IMR-90 (cell line): ENCODE measurements at regions not wholly inside any gene's neighbourhood (a gene's known extent, or its start where the extent isn't known, plus 50 kb on each side); places are given as distances from the start of the nearest gene placed in this dataset.

Source experiments
- ATAC-seq: fragments of 200-7000 bp; cut with Tn5 transposase; 2 replicates; pipeline ENCODE4 v1.9.1; 2020; ENCODE audit warnings: low read depth, mild to moderate bottlenecking, moderate library complexity
- BruUV-seq: library from RNA; stranded (reverse); fragments of 400-500 nt; replicated peaks from 2 replicates; lab custom pipeline; 2021; lab: Mats Ljungman, UMichigan
- CTCF ChIA-PET: fragments of 300-600 bp; formaldehyde crosslinking; extraction: SDS; loops from one replicate; lab custom pipeline; 2021; ENCODE audit warnings: antibody characterized with exemption; lab: Yijun Ruan, JAX
- POLR2A ChIA-PET: fragments of 300-600 bp; sonication (Branson Sonifier 250); formaldehyde crosslinking; loops from one replicate; lab custom pipeline; 2022; ENCODE audit warnings: antibody characterized with exemption; ENCODE audit not compliant: unreplicated experiment; lab: Charles Lee
- DNase-seq: peaks from one replicate; pipeline ENCODE4 v3.0.0; 2013
- H2AFZ ChIP-seq: replicated peaks from 2 replicates; pipeline ENCODE3; 2013; ENCODE audit warnings: low read length, mild to moderate bottlenecking; ENCODE audit not compliant: poor library complexity
- H2AK5ac ChIP-seq: 2 replicates; pipeline ENCODE4 v1.6.1; 2013; ENCODE audit warnings: low read depth, low read length, inconsistent platforms
- H2AK9ac ChIP-seq: replicated peaks from 2 replicates; pipeline ENCODE3; 2013; ENCODE audit warnings: mild to moderate bottlenecking, low read depth, low read length, moderate library complexity; ENCODE audit not compliant: poor library complexity
- H2BK120ac ChIP-seq: 2 replicates; pipeline ENCODE4 v1.6.1; 2013; ENCODE audit warnings: low read depth, low read length, inconsistent platforms
- H2BK15ac ChIP-seq: 3 replicates; pipeline ENCODE4 v1.6.1; 2013; ENCODE audit warnings: low read depth, low read length, inconsistent platforms
- H2BK20ac ChIP-seq: 2 replicates; pipeline ENCODE4 v1.6.1; 2013; ENCODE audit warnings: low read depth, mild to moderate bottlenecking, inconsistent platforms, low read length, moderate library complexity
- H2BK5ac ChIP-seq: 2 replicates; pipeline ENCODE4 v1.6.1; 2013; ENCODE audit warnings: mild to moderate bottlenecking, low read depth, low read length, inconsistent platforms; ENCODE audit not compliant: poor library complexity, severe bottlenecking
- H3K14ac ChIP-seq: replicated peaks from 2 replicates; pipeline ENCODE4 v1.6.1; 2013; ENCODE audit warnings: low read depth, low read length, inconsistent platforms
- H3K18ac ChIP-seq: 2 replicates; pipeline ENCODE4 v1.6.1; 2013; ENCODE audit warnings: low read depth, low read length, control low read depth
- H3K23ac ChIP-seq: 2 replicates; pipeline ENCODE4 v1.6.1; 2013; ENCODE audit warnings: low read depth, low read length, inconsistent platforms
- H3K27ac ChIP-seq: 2 replicates; pipeline ENCODE4 v1.5.1; 2013; ENCODE audit warnings: mild to moderate bottlenecking, control low read depth, low read length; ENCODE audit not compliant: insufficient read depth
- H3K27me3 ChIP-seq: 2 replicates; pipeline ENCODE4 v1.6.1; 2013; ENCODE audit warnings: low read length; ENCODE audit not compliant: control insufficient read depth, insufficient read depth
- H3K36me3 ChIP-seq: 2 replicates; pipeline ENCODE4 v1.6.1; 2013; ENCODE audit warnings: low read length, mixed read lengths; ENCODE audit not compliant: control insufficient read depth, insufficient read depth
- H3K4ac ChIP-seq: 2 replicates; pipeline ENCODE4 v1.6.1; 2013; ENCODE audit warnings: low read depth, low read length, inconsistent platforms
- H3K4me1 ChIP-seq: 2 replicates; pipeline ENCODE4 v1.6.1; 2013; ENCODE audit warnings: low read length, mixed read lengths; ENCODE audit not compliant: control insufficient read depth, insufficient read depth
- H3K4me2 ChIP-seq: 2 replicates; pipeline ENCODE4 v1.6.1; 2013; ENCODE audit warnings: low read depth, mild to moderate bottlenecking, control low read depth, low read length, moderate library complexity
- H3K4me3 ChIP-seq: 2 replicates; pipeline ENCODE4 v1.5.1; 2013; ENCODE audit warnings: low read depth, mild to moderate bottlenecking, control low read depth, low read length, moderate library complexity; ENCODE audit not compliant: insufficient read depth
- H3K56ac ChIP-seq: 2 replicates; pipeline ENCODE4 v1.6.1; 2013; ENCODE audit warnings: low read length, inconsistent platforms; ENCODE audit not compliant: insufficient read depth; ENCODE audit errors: extremely low read depth
- H3K79me1 ChIP-seq, 2 experiments: 2 replicates each; pipeline ENCODE4 v1.6.1; 2013; ENCODE audit warnings: low read length in 2 of 2, inconsistent platforms in 1 of 2, low read depth in 1 of 2
- H3K9ac ChIP-seq: 2 replicates; pipeline ENCODE4 v1.6.1; 2013; ENCODE audit warnings: low read depth, low read length, control low read depth
- H3K9me1 ChIP-seq: 2 replicates; pipeline ENCODE4 v1.6.1; 2013; ENCODE audit warnings: low read length, inconsistent platforms; ENCODE audit not compliant: insufficient read depth
- H3K9me3 ChIP-seq: 2 replicates; pipeline ENCODE4 v1.6.1; 2013; ENCODE audit warnings: low read length; ENCODE audit not compliant: control insufficient read depth, insufficient read depth
- H4K20me1 ChIP-seq: 2 replicates; pipeline ENCODE4 v1.6.1; 2013; ENCODE audit warnings: low read length, inconsistent platforms; ENCODE audit not compliant: insufficient read depth
- H4K5ac ChIP-seq: 2 replicates; pipeline ENCODE4 v1.6.1; 2013; ENCODE audit warnings: mild to moderate bottlenecking, low read depth, low read length, control low read depth
- H4K8ac ChIP-seq, 2 experiments: 2 replicates each; pipeline ENCODE4 v1.6.1; 2013; ENCODE audit warnings: low read depth in 2 of 2, low read length in 2 of 2, control low read depth in 1 of 2, inconsistent platforms in 1 of 2
- H4K91ac ChIP-seq: 2 replicates; pipeline ENCODE4 v1.6.1; 2013; ENCODE audit warnings: low read depth, low read length, inconsistent platforms; ENCODE audit not compliant: insufficient read depth
- BHLHE40 ChIP-seq: fragments of 150-350 bp; IDR thresholded peaks from 2 replicates; pipeline ENCODE4 v1.6.1; 2016; ENCODE audit warnings: mild to moderate bottlenecking, low read depth, low read length
- CEBPB ChIP-seq: IDR thresholded peaks from 2 replicates; pipeline ENCODE4 v1.6.1; 2012; ENCODE audit warnings: low read depth, low read length, improper control_type of control experiment
- CHD1 ChIP-seq: IDR thresholded peaks from 2 replicates; pipeline ENCODE4 v1.6.1; 2012; ENCODE audit warnings: low read depth, low read length, improper control_type of control experiment
- CTCF ChIP-seq: conservative IDR thresholded peaks from 2 replicates; pipeline ENCODE4 v1.5.1; 2012; ENCODE audit warnings: mild to moderate bottlenecking, low read depth, low read length, improper control_type of control experiment
- ELK1 ChIP-seq: fragments of 150-350 bp; IDR thresholded peaks from 2 replicates; pipeline ENCODE4 v1.6.1; 2016; ENCODE audit warnings: low read depth, mild to moderate bottlenecking, low read length, moderate library complexity, borderline replicate concordance
- FOS ChIP-seq: fragments of 150-350 bp; IDR thresholded peaks from 2 replicates; pipeline ENCODE4 v1.6.1; 2016; ENCODE audit warnings: low read depth, low read length
- MAFK ChIP-seq: IDR thresholded peaks from 2 replicates; pipeline ENCODE4 v1.6.1; 2012; ENCODE audit warnings: low read depth, low read length, improper control_type of control experiment
- MAZ ChIP-seq: IDR thresholded peaks from 2 replicates; pipeline ENCODE4 v1.6.1; 2012; ENCODE audit warnings: low read depth, mild to moderate bottlenecking, low read length, improper control_type of control experiment, moderate library complexity, borderline replicate concordance
- MXI1 ChIP-seq: IDR thresholded peaks from 2 replicates; pipeline ENCODE4 v1.6.1; 2012; ENCODE audit warnings: low read depth, mild to moderate bottlenecking, low read length, moderate library complexity, borderline replicate concordance
- NFE2L2 ChIP-seq: fragments of 150-350 bp; IDR thresholded peaks from 2 replicates; pipeline ENCODE4 v1.6.1; 2016; ENCODE audit warnings: low read depth, mild to moderate bottlenecking, low read length
- POLR2A ChIP-seq: IDR thresholded peaks from 2 replicates; pipeline ENCODE4 v1.6.1; 2012; ENCODE audit warnings: mild to moderate bottlenecking, low read depth, low read length
- RAD21 ChIP-seq: IDR thresholded peaks from 2 replicates; pipeline ENCODE4 v1.6.1; 2012; ENCODE audit warnings: low read length, improper control_type of control experiment
- RCOR1 ChIP-seq: IDR thresholded peaks from 2 replicates; pipeline ENCODE4 v1.6.1; 2012; ENCODE audit warnings: mild to moderate bottlenecking, low read length, improper control_type of control experiment; ENCODE audit not compliant: insufficient replicate concordance
- RFX5 ChIP-seq: IDR thresholded peaks from 2 replicates; pipeline ENCODE4 v1.8.0; 2012; ENCODE audit warnings: low read depth, mild to moderate bottlenecking, low read length, moderate library complexity
- SMC3 ChIP-seq: fragments of 150-350 bp; IDR thresholded peaks from 2 replicates; pipeline ENCODE4 v1.6.1; 2016; ENCODE audit warnings: low read depth, mild to moderate bottlenecking, antibody characterized with exemption, low read length, moderate library complexity
- WGBS, 2 experiments: methylation state at CpG; one replicate each; pipeline versions ENCODE4 v1.1.5 to v1.1.7; 2013; ENCODE audit warnings: missing lambda C conversion rate in 2 of 2; ENCODE audit not compliant: insufficient read length in 1 of 2; ENCODE audit errors: extremely low coverage in 2 of 2; 5-methylcytosine and 5-hydroxymethylcytosine counted together
- dilution Hi-C: fragments of 300-500 bp; cut with HindIII; formaldehyde crosslinking; loops from one replicate; pipeline ENCODE4 v1.14.3; 2018; ENCODE audit warnings: low sequenced_read_pairs; ENCODE audit not compliant: unreplicated experiment
- in situ Hi-C: fragments of 300-500 bp; cut with MboI; formaldehyde crosslinking; loops from 3 replicates; pipeline ENCODE4 v1.14.3; 2019; ENCODE audit warnings: low sequenced_read_pairs, inconsistent platforms, mixed read lengths
- intact Hi-C: fragments of 100-400 bp; cut with micrococcal nuclease; formaldehyde crosslinking; loops from 2 replicates; pipeline ENCODE4 v1.10.0; 2022

GRCh38 chr4:134634301-134634700, 432.7 kb upstream of the PABPC4L start:
- BruUV-seq, result no TSS peak
- no peak overlapping the region for H2AFZ ChIP-seq
- ChIA-PET POLR2A (no interaction called here), CTCF (no interaction called here)
- DNase-seq (no peak), ATAC-seq (no peak)
- no peak overlapping the region for H4K5ac ChIP-seq
- H2BK15ac ChIP-seq, result no peak overlapping the region
- no peak for TF ChIP-seq ELK1
- no peak for TF ChIP-seq RAD21
- no peak for TF ChIP-seq NFE2L2
- no peak for TF ChIP-seq POLR2A
- no peak for TF ChIP-seq CEBPB
- TF ChIP-seq MAZ, result no peak
- TF ChIP-seq RFX5, result no peak
- TF ChIP-seq FOS, result no peak
- TF ChIP-seq MXI1, result no peak
- no peak for TF ChIP-seq BHLHE40
- TF ChIP-seq CTCF, result no peak
- TF ChIP-seq SMC3, result no peak
- TF ChIP-seq RCOR1, result no peak
- TF ChIP-seq CHD1, result no peak
- TF ChIP-seq MAFK, result no peak
- no peak overlapping the region for H2BK5ac ChIP-seq
- in situ Hi-C loops, result no loop called here
- no peak overlapping the region for H2BK20ac ChIP-seq
- H4K91ac ChIP-seq, result no peak overlapping the region
- H3K9me3 ChIP-seq, result no peaks in the 10 kb centered on the region
- intact Hi-C loops, result no loop called here
- no peak overlapping the region for H3K9ac ChIP-seq
- no peak overlapping the region for H3K56ac ChIP-seq
- no peak overlapping the region for H3K14ac ChIP-seq
- H2AK9ac ChIP-seq, result no peak overlapping the region
- H3K9me1 ChIP-seq, result no peaks in the 10 kb centered on the region
- no peaks in the 10 kb centered on the region for H3K27me3 ChIP-seq
- no peak overlapping the region for H4K8ac ChIP-seq
- no peak overlapping the region for H2AK5ac ChIP-seq
- no peak overlapping the region for H3K27ac ChIP-seq
- H3K36me3 ChIP-seq, result no peaks in the 10 kb centered on the region
- H3K79me1 ChIP-seq, result no peaks in the 10 kb centered on the region
- no peak overlapping the region for H3K4me3 ChIP-seq
- no peak overlapping the region for H3K18ac ChIP-seq
- no CpG with 5 or more reads among the region's 7 CpGs for WGBS, 2 experiments
- no peak overlapping the region for H3K4me2 ChIP-seq
- H3K4ac ChIP-seq, result no peak overlapping the region
- dilution Hi-C loops, result no loop called here
- no peaks in the 10 kb centered on the region for H4K20me1 ChIP-seq
- no peaks in the 10 kb centered on the region for H3K4me1 ChIP-seq
- no peak overlapping the region for H3K23ac ChIP-seq
- H2BK120ac ChIP-seq, result no peak overlapping the region
